Chondrocyte (in vitro differentiated cells): ENCODE measurements at regions not wholly inside any gene's neighbourhood (a gene's known extent, or its start where the extent isn't known, plus 50 kb on each side); places are given as distances from the start of the nearest gene placed in this dataset.

ENCODE experiments used
- DNase-seq: peaks from one replicate; pipeline ENCODE4 v3.0.0; 2021; ENCODE audit warnings: mixed read lengths, low spot score
- H3K27ac Mint-ChIP-seq: one replicate; pipeline ENCODE4 v1.8.0; 2021; ENCODE audit warnings: mild to moderate bottlenecking, moderate library complexity, mixed read lengths; ENCODE audit not compliant: unreplicated experiment
- H3K27me3 Mint-ChIP-seq: 2 replicates; pipeline ENCODE4 v1.8.0; 2021; ENCODE audit warnings: low read depth, mixed read lengths
- H3K36me3 Mint-ChIP-seq: 2 replicates; pipeline ENCODE4 v1.8.0; 2021; ENCODE audit warnings: low read depth, mixed read lengths
- H3K4me1 Mint-ChIP-seq: 2 replicates; pipeline ENCODE4 v1.8.0; 2021; ENCODE audit warnings: low read depth, mild to moderate bottlenecking, mixed read lengths
- H3K4me3 Mint-ChIP-seq: one replicate; pipeline ENCODE4 v1.8.0; 2021; ENCODE audit warnings: mild to moderate bottlenecking, moderate library complexity, mixed read lengths; ENCODE audit not compliant: unreplicated experiment
- H3K9me3 Mint-ChIP-seq: 2 replicates; pipeline ENCODE4 v1.8.0; 2021; ENCODE audit warnings: low read depth, mixed read lengths
- TF ChIP-seq, protein P1 (sequence below): fragments of 200-600 bp; sonication (generic); IDR thresholded peaks from 2 replicates; pipeline ENCODE4 v1.5.0; 2021; ENCODE audit warnings: antibody characterized with exemption, mild to moderate bottlenecking, moderate library complexity

GRCh38 chr3:40973141-40973540 lies 226.2 kb upstream of the CTNNB1 start:
- Mint-ChIP-seq H3K9me3 (peaks cover 3% of the 10 kb centered on the region), H3K36me3 (peaks cover 2% of the 10 kb centered on the region), H3K27me3 (no peaks in the 10 kb centered on the region), H3K4me3 (no peak overlapping the region), H3K27ac (no peak overlapping the region), H3K4me1 (peaks cover 66% of the 10 kb centered on the region)
- DNase-seq, result no peak
- TF ChIP-seq, protein P1, sequence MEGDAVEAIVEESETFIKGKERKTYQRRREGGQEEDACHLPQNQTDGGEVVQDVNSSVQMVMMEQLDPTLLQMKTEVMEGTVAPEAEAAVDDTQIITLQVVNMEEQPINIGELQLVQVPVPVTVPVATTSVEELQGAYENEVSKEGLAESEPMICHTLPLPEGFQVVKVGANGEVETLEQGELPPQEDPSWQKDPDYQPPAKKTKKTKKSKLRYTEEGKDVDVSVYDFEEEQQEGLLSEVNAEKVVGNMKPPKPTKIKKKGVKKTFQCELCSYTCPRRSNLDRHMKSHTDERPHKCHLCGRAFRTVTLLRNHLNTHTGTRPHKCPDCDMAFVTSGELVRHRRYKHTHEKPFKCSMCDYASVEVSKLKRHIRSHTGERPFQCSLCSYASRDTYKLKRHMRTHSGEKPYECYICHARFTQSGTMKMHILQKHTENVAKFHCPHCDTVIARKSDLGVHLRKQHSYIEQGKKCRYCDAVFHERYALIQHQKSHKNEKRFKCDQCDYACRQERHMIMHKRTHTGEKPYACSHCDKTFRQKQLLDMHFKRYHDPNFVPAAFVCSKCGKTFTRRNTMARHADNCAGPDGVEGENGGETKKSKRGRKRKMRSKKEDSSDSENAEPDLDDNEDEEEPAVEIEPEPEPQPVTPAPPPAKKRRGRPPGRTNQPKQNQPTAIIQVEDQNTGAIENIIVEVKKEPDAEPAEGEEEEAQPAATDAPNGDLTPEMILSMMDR, result no peak

GRCh38 chr3:40975711-40976121 lies 223.6 kb upstream of the CTNNB1 start:
- no peaks in the 10 kb centered on the region for H3K36me3 Mint-ChIP-seq
- H3K27me3 Mint-ChIP-seq, result no peaks in the 10 kb centered on the region
- TF ChIP-seq, protein P1, result no peak
- DNase-seq, result no peak
- peak overlapping the region; percentile 65 for H3K27ac Mint-ChIP-seq
- H3K9me3 Mint-ChIP-seq, result no peaks in the 10 kb centered on the region
- peaks cover 56% of the 10 kb centered on the region for H3K4me1 Mint-ChIP-seq
- H3K4me3 Mint-ChIP-seq, result no peak overlapping the region

DNA sequence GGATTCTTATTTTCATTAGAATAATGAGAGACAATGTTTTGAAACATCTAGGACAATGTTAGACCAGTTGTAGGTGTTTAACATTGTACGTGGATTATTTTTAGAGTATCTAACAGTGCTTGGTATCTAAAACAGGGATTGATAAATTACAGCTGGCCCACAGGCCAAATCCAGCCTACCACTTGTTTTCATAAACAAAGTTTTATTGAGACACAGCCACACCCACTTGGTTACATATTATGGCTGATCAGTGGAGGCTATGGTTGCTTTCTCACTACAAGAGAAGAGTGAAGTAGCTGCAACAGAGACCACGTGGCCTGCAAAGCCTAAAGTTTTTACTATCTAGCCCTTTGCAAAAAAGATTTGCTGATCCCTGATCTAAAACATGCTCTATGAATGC lies 223.1 kb upstream of the CTNNB1 start:
- Mint-ChIP-seq H3K27me3 (no peaks in the 10 kb centered on the region), H3K4me1 (peaks cover 51% of the 10 kb centered on the region), H3K4me3 (no peak overlapping the region), H3K36me3 (no peaks in the 10 kb centered on the region), H3K9me3 (no peaks in the 10 kb centered on the region), H3K27ac (peak overlapping the region; percentile 65)
- DNase-seq, result no peak
- TF ChIP-seq, protein P1, result no peak

DNA sequence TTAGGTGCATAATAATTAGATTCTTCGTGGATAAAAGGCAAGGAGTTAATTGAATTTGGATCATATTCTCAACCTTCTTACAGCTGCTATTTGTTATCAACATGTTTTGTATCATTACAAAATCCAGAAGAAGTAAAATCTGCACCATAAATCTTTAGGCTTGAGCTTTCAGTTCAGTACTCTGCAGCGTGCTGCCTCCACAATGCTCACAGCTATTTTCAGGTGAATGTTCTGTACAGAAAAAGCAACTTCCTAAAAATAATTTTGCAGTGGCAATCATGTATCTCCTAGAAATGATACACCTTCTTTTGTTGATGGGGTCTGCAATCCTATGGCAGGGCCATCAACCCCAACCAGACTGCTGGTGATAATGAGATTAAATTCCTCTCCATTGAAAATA lies 220.9 kb upstream of the CTNNB1 start:
- TF ChIP-seq, protein P1, result no peak
- DNase-seq, result no peak
- Mint-ChIP-seq H3K9me3 (no peaks in the 10 kb centered on the region), H3K4me1 (peaks cover 34% of the 10 kb centered on the region), H3K27me3 (no peaks in the 10 kb centered on the region), H3K36me3 (no peaks in the 10 kb centered on the region), H3K27ac (no peak overlapping the region), H3K4me3 (no peak overlapping the region)

DNA sequence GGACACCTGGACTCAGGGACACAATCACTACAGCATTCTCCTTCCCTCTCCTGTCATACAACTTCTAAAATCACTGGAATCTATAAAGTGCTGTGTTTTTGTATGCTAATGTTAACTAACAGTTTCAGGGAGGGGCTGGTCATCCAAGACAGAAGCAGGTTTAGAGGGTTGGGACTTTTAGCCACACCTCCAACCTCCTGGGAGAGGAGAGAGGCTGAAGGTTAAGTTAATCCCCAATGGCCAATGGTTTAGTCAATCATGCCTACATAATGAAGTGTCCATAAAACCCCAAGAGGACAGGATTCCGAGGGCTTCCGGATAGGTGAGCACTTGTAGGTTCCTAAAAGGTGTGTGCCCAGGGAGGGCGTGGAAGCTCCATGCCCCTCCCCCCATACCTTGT lies 219.3 kb upstream of the CTNNB1 start:
- H3K9me3 Mint-ChIP-seq, result no peaks in the 10 kb centered on the region
- peaks cover 20% of the 10 kb centered on the region for H3K4me1 Mint-ChIP-seq
- DNase-seq, result no peak
- TF ChIP-seq, protein P1, result no peak
- no peak overlapping the region for H3K4me3 Mint-ChIP-seq
- no peaks in the 10 kb centered on the region for H3K36me3 Mint-ChIP-seq
- H3K27me3 Mint-ChIP-seq, result no peaks in the 10 kb centered on the region
- no peak overlapping the region for H3K27ac Mint-ChIP-seq
